ENCODE measurements at regions not wholly inside any gene's neighbourhood (a gene's known extent, or its start where the extent isn't known, plus 50 kb on each side); places are given as distances from the start of the nearest gene placed in this dataset.

DNA sequence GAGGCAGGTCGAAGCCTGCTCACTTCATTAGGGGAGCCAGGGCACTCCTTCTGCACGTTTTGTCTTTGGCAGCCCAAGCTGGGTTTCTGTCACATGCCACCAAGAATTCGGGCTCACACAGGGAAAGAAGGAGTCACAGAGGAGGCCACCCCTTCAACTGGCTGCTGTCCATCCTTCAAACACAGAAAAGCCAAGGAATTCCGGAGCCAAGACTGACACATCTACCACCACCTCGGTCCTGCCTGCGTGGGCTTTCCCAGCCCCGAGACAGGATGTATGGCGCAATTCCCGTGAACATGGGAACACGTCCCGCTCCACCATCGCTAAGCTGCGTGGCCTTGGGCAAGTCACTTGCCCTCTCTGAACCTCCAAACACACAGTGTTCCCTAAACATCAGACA is 70.4 kb downstream of the NCOR2 start:
- Mint-ChIP-seq H3K27me3 (ENCODE audit: low read depth) (no peaks in the 10 kb centered on the region), H3K4me1 (ENCODE audit: low read depth) (peaks cover 10% of the 10 kb centered on the region), H3K4me3 (no peak overlapping the region), H3K36me3 (ENCODE audit: low read depth) (peaks cover 3% of the 10 kb centered on the region), H3K9me3 (no peaks in the 10 kb centered on the region), H3K27ac (no peak overlapping the region)

DNA sequence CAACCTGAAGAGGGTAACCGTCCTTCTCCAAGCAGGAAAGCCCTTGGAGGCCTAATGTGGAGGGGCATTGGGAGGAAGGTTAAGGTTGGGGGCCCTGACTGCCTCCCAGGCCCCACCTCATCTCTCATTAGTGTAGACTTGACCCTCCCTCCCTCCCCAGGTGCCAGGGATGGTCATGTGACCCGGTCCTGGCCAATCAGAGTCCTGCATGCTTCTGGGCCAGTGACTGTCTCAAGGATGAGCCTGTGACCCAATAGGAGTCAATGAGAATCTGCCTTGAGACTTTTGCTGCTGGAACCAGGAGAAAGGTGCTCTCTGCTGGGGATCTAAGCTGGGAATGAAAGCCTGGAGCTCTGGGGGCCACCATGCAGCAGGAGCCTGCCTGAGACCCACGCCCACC is 70.8 kb downstream of the NCOR2 start:
- Mint-ChIP-seq H3K27me3 (ENCODE audit: low read depth) (no peaks in the 10 kb centered on the region), H3K9me3 (no peaks in the 10 kb centered on the region), H3K36me3 (ENCODE audit: low read depth) (peaks cover 3% of the 10 kb centered on the region), H3K27ac (no peak overlapping the region), H3K4me3 (no peak overlapping the region), H3K4me1 (ENCODE audit: low read depth) (peaks cover 10% of the 10 kb centered on the region)

GRCh38 chr12:124495194-124495983 is 72.0 kb downstream of the NCOR2 start:
- H3K9me3 Mint-ChIP-seq, result no peaks in the 10 kb centered on the region
- H3K27me3 Mint-ChIP-seq (ENCODE audit: low read depth), result no peaks in the 10 kb centered on the region
- peaks cover 3% of the 10 kb centered on the region for H3K36me3 Mint-ChIP-seq (ENCODE audit: low read depth)
- no peak overlapping the region for H3K4me3 Mint-ChIP-seq
- no peak overlapping the region for H3K27ac Mint-ChIP-seq
- peaks cover 8% of the 10 kb centered on the region for H3K4me1 Mint-ChIP-seq (ENCODE audit: low read depth)

DNA sequence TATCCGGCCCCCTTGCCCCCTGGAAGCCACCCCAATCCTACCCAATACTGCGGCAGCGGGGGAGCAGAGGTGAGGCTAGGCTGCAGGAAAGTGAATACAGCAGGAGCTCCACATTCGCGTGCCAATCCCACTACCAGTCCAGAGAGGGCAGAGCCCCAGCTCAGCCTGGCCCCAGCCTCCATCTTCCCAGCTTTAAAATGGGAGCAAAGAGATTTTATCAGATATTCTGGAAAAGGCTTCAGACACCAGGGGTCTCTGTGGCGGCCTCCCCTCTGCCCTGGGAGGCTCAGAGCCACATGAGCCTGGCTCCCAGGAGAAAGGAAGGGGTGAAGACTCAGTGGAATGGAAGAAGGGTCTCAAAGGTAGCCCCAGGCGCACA is 72.7 kb downstream of the NCOR2 start:
- Mint-ChIP-seq H3K27ac (no peak overlapping the region), H3K4me3 (no peak overlapping the region), H3K9me3 (no peaks in the 10 kb centered on the region), H3K4me1 (ENCODE audit: low read depth) (peaks cover 8% of the 10 kb centered on the region), H3K27me3 (ENCODE audit: low read depth) (no peaks in the 10 kb centered on the region), H3K36me3 (ENCODE audit: low read depth) (peaks cover 3% of the 10 kb centered on the region)

GRCh38 chr12:124493809-124494750 is 73.3 kb downstream of the NCOR2 start:
- peaks cover 3% of the 10 kb centered on the region for H3K36me3 Mint-ChIP-seq (ENCODE audit: low read depth)
- H3K4me1 Mint-ChIP-seq (ENCODE audit: low read depth), result peaks cover 8% of the 10 kb centered on the region
- H3K9me3 Mint-ChIP-seq, result no peaks in the 10 kb centered on the region
- peak overlapping the region; percentile 65 for H3K27ac Mint-ChIP-seq
- no peak overlapping the region for H3K4me3 Mint-ChIP-seq
- no peaks in the 10 kb centered on the region for H3K27me3 Mint-ChIP-seq (ENCODE audit: low read depth)

- no peaks in the 10 kb centered on the region for H3K9me3 Mint-ChIP-seq
- H3K27ac Mint-ChIP-seq, result no peak overlapping the region
- no peaks in the 10 kb centered on the region for H3K27me3 Mint-ChIP-seq (ENCODE audit: low read depth)
- peaks cover 6% of the 10 kb centered on the region for H3K4me1 Mint-ChIP-seq (ENCODE audit: low read depth)
- peaks cover 3% of the 10 kb centered on the region for H3K36me3 Mint-ChIP-seq (ENCODE audit: low read depth)
- no peak overlapping the region for H3K4me3 Mint-ChIP-seq
Observed at GRCh38 chr12:124492879-124493808, 74.3 kb downstream of the NCOR2 start.

GRCh38 chr12:124491856-124492420 is 75.5 kb downstream of the NCOR2 start:
- Mint-ChIP-seq H3K9me3 (no peaks in the 10 kb centered on the region), H3K36me3 (ENCODE audit: low read depth) (peaks cover 3% of the 10 kb centered on the region), H3K4me3 (no peak overlapping the region), H3K4me1 (ENCODE audit: low read depth) (peaks cover 6% of the 10 kb centered on the region), H3K27ac (no peak overlapping the region), H3K27me3 (ENCODE audit: low read depth) (no peaks in the 10 kb centered on the region)

DNA sequence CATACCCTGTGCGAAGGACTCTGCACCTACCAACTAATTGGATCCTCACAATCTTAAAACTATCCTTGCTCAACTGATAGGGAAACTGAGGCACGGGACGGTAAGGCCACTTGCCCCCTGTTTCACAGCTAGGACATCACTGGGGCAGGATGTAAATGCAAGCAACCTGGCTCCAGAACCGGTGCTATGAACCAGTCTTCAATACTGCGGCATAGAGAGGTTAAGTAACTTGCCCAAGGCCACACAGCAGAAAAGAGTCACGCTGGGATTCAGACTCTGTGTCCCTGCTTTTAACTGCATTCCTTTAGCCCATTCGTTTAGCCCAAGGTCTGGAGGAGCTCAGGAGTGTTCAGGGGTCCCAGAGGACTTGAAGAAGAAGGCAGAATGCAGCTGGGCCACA is 76.1 kb downstream of the NCOR2 start:
- no peak overlapping the region for H3K27ac Mint-ChIP-seq

DNA sequence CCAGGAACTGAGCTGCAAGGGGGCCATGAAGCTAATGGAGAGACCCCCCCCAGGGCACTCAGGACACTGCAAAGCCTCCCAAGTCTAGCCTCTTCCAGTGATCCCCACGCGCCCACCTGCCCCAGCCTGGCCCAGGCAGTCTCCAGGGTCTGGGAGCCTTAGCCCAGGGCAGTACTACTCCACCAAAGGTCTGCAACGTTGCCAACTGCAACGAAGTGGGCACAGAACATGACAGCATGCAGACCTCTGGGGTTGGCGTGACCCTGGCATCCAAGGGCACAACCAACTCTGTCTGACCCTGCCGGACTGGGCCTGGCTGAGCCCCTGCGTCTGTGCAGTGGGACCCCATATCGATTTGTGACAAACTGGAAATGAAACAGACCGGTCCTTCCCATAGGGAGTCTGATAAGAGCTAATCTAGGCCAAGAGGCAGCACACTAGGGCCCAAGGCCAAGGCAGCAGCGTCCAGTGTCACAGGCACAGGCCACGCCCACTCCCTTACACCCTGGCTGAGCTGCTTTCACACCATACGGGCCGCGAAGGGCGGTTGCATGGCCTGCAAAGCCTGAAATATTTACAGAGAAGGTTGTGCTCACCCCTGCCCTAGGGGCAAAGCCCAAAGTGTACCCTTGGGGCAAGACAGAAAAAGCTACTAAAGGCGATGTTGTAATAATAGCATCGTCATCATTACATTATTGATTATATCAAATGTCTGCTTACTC is 76.7 kb downstream of the NCOR2 start:
- Mint-ChIP-seq H3K4me1 (ENCODE audit: low read depth) (peaks cover 5% of the 10 kb centered on the region), H3K36me3 (ENCODE audit: low read depth) (peaks cover 3% of the 10 kb centered on the region), H3K27ac (no peak overlapping the region), H3K27me3 (ENCODE audit: low read depth) (no peaks in the 10 kb centered on the region), H3K4me3 (no peak overlapping the region), H3K9me3 (no peaks in the 10 kb centered on the region)

More for the DNA sequence above, 76.1 kb downstream of the NCOR2 start:
- Mint-ChIP-seq H3K9me3 (no peaks in the 10 kb centered on the region), H3K27me3 (ENCODE audit: low read depth) (no peaks in the 10 kb centered on the region), H3K4me3 (no peak overlapping the region), H3K36me3 (ENCODE audit: low read depth) (peaks cover 3% of the 10 kb centered on the region), H3K4me1 (ENCODE audit: low read depth) (peaks cover 6% of the 10 kb centered on the region)

- peaks cover 3% of the 10 kb centered on the region for H3K4me1 Mint-ChIP-seq (ENCODE audit: low read depth)
- no peak overlapping the region for H3K27ac Mint-ChIP-seq
- H3K4me3 Mint-ChIP-seq, result no peak overlapping the region
- H3K36me3 Mint-ChIP-seq (ENCODE audit: low read depth), result peaks cover 3% of the 10 kb centered on the region
- no peaks in the 10 kb centered on the region for H3K9me3 Mint-ChIP-seq
- H3K27me3 Mint-ChIP-seq (ENCODE audit: low read depth), result no peaks in the 10 kb centered on the region
Observed at GRCh38 chr12:124489915-124490583, 77.4 kb downstream of the NCOR2 start.

DNA sequence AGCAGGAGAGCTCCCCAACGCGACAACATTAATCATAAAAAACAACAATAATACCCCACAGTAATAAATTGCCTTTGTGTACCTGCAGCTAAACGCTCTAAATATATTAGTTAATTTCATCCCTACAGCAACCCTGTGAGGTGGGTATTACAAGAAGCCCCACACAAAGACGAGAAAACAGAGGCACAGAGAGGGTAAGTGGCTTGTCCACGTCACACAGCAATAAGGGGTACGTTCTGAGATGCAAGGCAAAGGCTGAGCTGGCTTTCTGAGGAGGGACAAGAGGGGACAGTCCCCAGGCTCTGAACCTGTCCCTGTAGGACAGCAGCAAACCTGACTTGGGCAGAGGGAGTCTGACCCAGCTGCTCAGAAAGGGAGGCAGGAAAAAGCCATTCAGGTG is 78.2 kb downstream of the NCOR2 start:
- Mint-ChIP-seq H3K27me3 (ENCODE audit: low read depth) (no peaks in the 10 kb centered on the region), H3K9me3 (no peaks in the 10 kb centered on the region), H3K4me1 (ENCODE audit: low read depth) (peaks cover 5% of the 10 kb centered on the region), H3K36me3 (ENCODE audit: low read depth) (peaks cover 6% of the 10 kb centered on the region), H3K27ac (no peak overlapping the region), H3K4me3 (no peak overlapping the region)

DNA sequence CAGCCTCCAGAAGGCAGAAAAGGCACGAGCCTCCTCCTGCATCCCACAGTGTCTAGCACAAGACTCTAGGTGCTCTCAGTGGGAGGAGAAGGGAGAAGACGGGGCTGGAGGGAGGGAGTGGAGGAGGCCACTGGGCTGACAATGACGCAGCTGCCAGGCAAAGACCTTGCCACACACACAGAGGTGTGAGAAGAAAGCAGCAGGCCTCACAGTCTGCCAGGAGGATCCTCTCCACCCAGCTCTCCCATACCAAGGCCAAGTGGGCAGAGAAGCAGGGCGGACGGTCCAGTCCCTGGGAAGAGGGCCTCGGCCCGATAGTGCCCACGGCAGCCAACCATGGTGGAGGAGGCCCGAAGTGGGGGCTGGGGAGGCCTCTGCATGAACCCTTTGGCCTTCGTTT is 78.9 kb downstream of the NCOR2 start:
- Mint-ChIP-seq H3K27ac (no peak overlapping the region), H3K36me3 (ENCODE audit: low read depth) (peaks cover 3% of the 10 kb centered on the region), H3K9me3 (no peaks in the 10 kb centered on the region), H3K4me3 (no peak overlapping the region), H3K27me3 (ENCODE audit: low read depth) (no peaks in the 10 kb centered on the region), H3K4me1 (ENCODE audit: low read depth) (peaks cover 2% of the 10 kb centered on the region)

DNA sequence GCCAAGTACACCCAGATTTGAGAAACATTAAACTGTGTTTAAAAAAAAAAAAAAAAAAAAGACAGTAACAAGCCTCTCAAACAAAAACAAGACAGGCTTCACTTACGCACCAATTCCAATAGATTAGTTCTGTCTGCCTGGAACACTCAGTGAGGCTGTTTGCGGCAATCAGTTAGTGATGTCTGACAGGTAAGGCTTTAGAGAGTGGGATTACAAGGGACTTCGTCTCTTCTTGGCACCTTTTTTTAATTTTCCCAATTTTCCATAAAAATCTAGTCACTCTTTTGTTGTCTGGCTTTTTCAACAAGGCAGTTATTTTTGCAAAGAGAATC is 79.6 kb downstream of the NCOR2 start:
- H3K9me3 Mint-ChIP-seq, result no peaks in the 10 kb centered on the region
- no peaks in the 10 kb centered on the region for H3K27me3 Mint-ChIP-seq (ENCODE audit: low read depth)
- no peak overlapping the region for H3K4me3 Mint-ChIP-seq
- peaks cover 3% of the 10 kb centered on the region for H3K36me3 Mint-ChIP-seq (ENCODE audit: low read depth)
- no peak overlapping the region for H3K27ac Mint-ChIP-seq
- peaks cover 2% of the 10 kb centered on the region for H3K4me1 Mint-ChIP-seq (ENCODE audit: low read depth)
